Liver (tissue), 8 donors: ENCODE measurements at regions not wholly inside any gene's neighbourhood (a gene's known extent, or its start where the extent isn't known, plus 50 kb on each side); places are given as distances from the start of the nearest gene placed in this dataset.

ENCODE experiments used
- DNase-seq: peaks from one replicate; pipeline ENCODE4 v3.0.0-alpha.2; 2017; ENCODE audit warnings: low spot score
- H3K27ac ChIP-seq, 2 donors: one replicate each; pipeline ENCODE4 v1.7.0; 2013; ENCODE audit warnings: inconsistent platforms in 2 of 2, low read length in 2 of 2, control low read depth in 1 of 2, low read depth in 1 of 2, mild to moderate bottlenecking in 1 of 2
- H3K27me3 ChIP-seq, 4 donors: one replicate each; pipeline versions ENCODE4 v1.6.1 to v1.7.0; 2013; ENCODE audit warnings: low read length in 3 of 4, inconsistent platforms in 1 of 4, mild to moderate bottlenecking in 1 of 4, moderate library complexity in 1 of 4; ENCODE audit not compliant: control insufficient read depth in 4 of 4, insufficient read depth in 4 of 4
- H3K36me3 ChIP-seq, 4 donors: one replicate each; pipeline versions ENCODE4 v1.6.1 to v1.7.0; 2013; ENCODE audit warnings: low read length in 3 of 4, mild to moderate bottlenecking in 3 of 4, low read depth in 1 of 4, moderate library complexity in 1 of 4; ENCODE audit not compliant: control insufficient read depth in 4 of 4, insufficient read depth in 3 of 4
- H3K4me1 ChIP-seq, 4 donors: one replicate each; pipeline versions ENCODE4 v1.6.1 to v1.7.0; 2013; ENCODE audit warnings: low read length in 3 of 4, mild to moderate bottlenecking in 3 of 4, moderate library complexity in 1 of 4; ENCODE audit not compliant: control insufficient read depth in 4 of 4, insufficient read depth in 4 of 4
- H3K4me3 ChIP-seq, 3 donors: one replicate each; pipeline versions ENCODE4 v1.6.1 to v1.7.0; 2013; ENCODE audit warnings: low read length in 3 of 3, control low read depth in 1 of 3, low read depth in 1 of 3, mild to moderate bottlenecking in 1 of 3
- H3K9ac ChIP-seq, 2 donors: one replicate each; pipeline ENCODE4 v1.7.0; 2013; ENCODE audit warnings: low read length in 2 of 2, mild to moderate bottlenecking in 2 of 2, moderate library complexity in 2 of 2, control low read depth in 1 of 2, low read depth in 1 of 2
- H3K9me3 ChIP-seq, 4 donors: one replicate each; pipeline versions ENCODE4 v1.6.1 to v1.7.0; 2013; ENCODE audit warnings: low read length in 3 of 4; ENCODE audit not compliant: control insufficient read depth in 4 of 4
- CTCF ChIP-seq: fragments of 150-350 bp; IDR thresholded peaks from 2 replicates; pipeline ENCODE4 v1.5.1; 2017; ENCODE audit warnings: improper control_type of control experiment, low read depth, low read length; ENCODE audit not compliant: missing input control
- FOXA1 ChIP-seq: IDR thresholded peaks from 2 replicates; pipeline ENCODE4 v1.6.1; 2016; ENCODE audit warnings: antibody characterized with exemption
- FOXA2 ChIP-seq: IDR thresholded peaks from 2 replicates; pipeline ENCODE4 v1.6.1; 2016; ENCODE audit warnings: antibody characterized with exemption
- GABPA ChIP-seq, 2 donors: IDR thresholded peaks in 1 of 2; conservative IDR thresholded peaks in 1 of 2; 2 replicates each; pipeline ENCODE4 v1.6.1; 2016; ENCODE audit warnings: antibody characterized with exemption in 2 of 2, mild to moderate bottlenecking in 1 of 2, moderate library complexity in 1 of 2
- HNF4A ChIP-seq, 2 donors: conservative IDR thresholded peaks; 2 replicates each; pipeline ENCODE4 v1.6.1; 2016; ENCODE audit warnings: antibody characterized with exemption in 2 of 2, mild to moderate bottlenecking in 2 of 2
- HNF4G ChIP-seq: IDR thresholded peaks from 2 replicates; pipeline ENCODE4 v1.6.1; 2016; ENCODE audit warnings: antibody characterized with exemption
- NR2F2 ChIP-seq: IDR thresholded peaks from 2 replicates; pipeline ENCODE4 v1.6.1; 2016; ENCODE audit warnings: antibody characterized with exemption
- RAD21 ChIP-seq, 2 donors: IDR thresholded peaks; 2 replicates each; pipeline ENCODE4 v1.6.1; 2016; ENCODE audit warnings: antibody characterized with exemption in 2 of 2, mild to moderate bottlenecking in 2 of 2
- SP1 ChIP-seq: IDR thresholded peaks from 2 replicates; pipeline ENCODE4 v1.6.1; 2018; ENCODE audit warnings: antibody characterized with exemption, mild to moderate bottlenecking
- TAF1 ChIP-seq: conservative IDR thresholded peaks from 2 replicates; pipeline ENCODE4 v1.6.1; 2016; ENCODE audit warnings: antibody characterized with exemption, mild to moderate bottlenecking
- YY1 ChIP-seq: IDR thresholded peaks from 2 replicates; pipeline ENCODE4 v1.6.1; 2016; ENCODE audit warnings: antibody characterized with exemption, mild to moderate bottlenecking
- WGBS: extraction: QIAGEN DNeasy Blood & Tissue Kit; methylation state at CpG from one replicate; pipeline ENCODE4 v1.1.7; 2013; 5-methylcytosine and 5-hydroxymethylcytosine counted together
- TF ChIP-seq, protein P1 (sequence below): IDR thresholded peaks from 2 replicates; pipeline ENCODE4 v1.6.1; 2016; ENCODE audit warnings: antibody characterized with exemption
- TF ChIP-seq, protein P2 (sequence below): IDR thresholded peaks from 2 replicates; pipeline ENCODE4 v1.6.1; 2016; ENCODE audit warnings: antibody characterized with exemption
- TF ChIP-seq, protein P3 (sequence below): IDR thresholded peaks from 2 replicates; pipeline ENCODE4 v1.6.1; 2016; ENCODE audit warnings: antibody characterized with exemption, mild to moderate bottlenecking
- donor health status: healthy.
- donor health status: healthy.
- donor health status: healthy.
- donor health status: healthy.
- donor health status: healthy.

- TF ChIP-seq, protein P1, sequence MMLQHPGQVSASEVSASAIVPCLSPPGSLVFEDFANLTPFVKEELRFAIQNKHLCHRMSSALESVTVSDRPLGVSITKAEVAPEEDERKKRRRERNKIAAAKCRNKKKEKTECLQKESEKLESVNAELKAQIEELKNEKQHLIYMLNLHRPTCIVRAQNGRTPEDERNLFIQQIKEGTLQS: no peak
- no peak for TF ChIP-seq SP1
Measured at GRCh38 chr1:73862355-73862754, 335.6 kb downstream of the LRRIQ3 start (continued).

GRCh38 chr1:73860421-73860950, 337.5 kb downstream of the LRRIQ3 start:
- TF ChIP-seq, protein P1: no peak
- TF ChIP-seq CTCF (no peak), TAF1 (no peak)
- Histone ChIP-seq H3K9me3 (no peaks in the 10 kb centered on the region), H3K36me3 (no peaks in the 10 kb centered on the region), H3K4me3 (no peak overlapping the region), H3K9ac (no peak overlapping the region), H3K27ac (no peak overlapping the region), H3K27me3 (no peaks in the 10 kb centered on the region), H3K4me1 (no peaks in the 10 kb centered on the region)
- no peak for DNase-seq
- 23% methylated on average over 2 of the region's 2 CpGs for WGBS

DNA sequence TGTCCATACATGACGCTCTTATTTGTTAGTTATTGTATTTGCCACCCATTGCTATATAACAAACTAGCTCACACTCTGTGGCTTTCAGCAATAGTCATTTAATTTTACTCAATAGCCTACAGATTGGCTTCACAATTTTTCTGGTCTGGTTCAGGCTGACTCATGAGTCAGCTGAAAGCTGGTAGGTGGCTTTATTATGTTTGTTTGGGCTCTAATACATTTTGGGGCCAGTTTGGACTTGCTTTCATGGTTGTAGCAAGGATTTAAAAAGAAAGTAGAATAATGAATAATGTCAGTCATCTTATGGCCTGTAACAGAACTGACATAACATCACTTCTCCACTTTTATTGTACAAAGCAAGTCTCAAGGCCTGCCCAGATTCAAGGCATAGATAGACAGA, 338.7 kb downstream of the LRRIQ3 start:
- no peak for TF ChIP-seq HNF4G
- no peak for TF ChIP-seq RAD21 (IDR thresholded peaks at IDR 0.05)
- TF ChIP-seq, protein P2, sequence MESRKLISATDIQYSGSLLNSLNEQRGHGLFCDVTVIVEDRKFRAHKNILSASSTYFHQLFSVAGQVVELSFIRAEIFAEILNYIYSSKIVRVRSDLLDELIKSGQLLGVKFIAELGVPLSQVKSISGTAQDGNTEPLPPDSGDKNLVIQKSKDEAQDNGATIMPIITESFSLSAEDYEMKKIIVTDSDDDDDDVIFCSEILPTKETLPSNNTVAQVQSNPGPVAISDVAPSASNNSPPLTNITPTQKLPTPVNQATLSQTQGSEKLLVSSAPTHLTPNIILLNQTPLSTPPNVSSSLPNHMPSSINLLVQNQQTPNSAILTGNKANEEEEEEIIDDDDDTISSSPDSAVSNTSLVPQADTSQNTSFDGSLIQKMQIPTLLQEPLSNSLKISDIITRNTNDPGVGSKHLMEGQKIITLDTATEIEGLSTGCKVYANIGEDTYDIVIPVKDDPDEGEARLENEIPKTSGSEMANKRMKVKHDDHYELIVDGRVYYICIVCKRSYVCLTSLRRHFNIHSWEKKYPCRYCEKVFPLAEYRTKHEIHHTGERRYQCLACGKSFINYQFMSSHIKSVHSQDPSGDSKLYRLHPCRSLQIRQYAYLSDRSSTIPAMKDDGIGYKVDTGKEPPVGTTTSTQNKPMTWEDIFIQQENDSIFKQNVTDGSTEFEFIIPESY: no peak
- TF ChIP-seq, protein P3, sequence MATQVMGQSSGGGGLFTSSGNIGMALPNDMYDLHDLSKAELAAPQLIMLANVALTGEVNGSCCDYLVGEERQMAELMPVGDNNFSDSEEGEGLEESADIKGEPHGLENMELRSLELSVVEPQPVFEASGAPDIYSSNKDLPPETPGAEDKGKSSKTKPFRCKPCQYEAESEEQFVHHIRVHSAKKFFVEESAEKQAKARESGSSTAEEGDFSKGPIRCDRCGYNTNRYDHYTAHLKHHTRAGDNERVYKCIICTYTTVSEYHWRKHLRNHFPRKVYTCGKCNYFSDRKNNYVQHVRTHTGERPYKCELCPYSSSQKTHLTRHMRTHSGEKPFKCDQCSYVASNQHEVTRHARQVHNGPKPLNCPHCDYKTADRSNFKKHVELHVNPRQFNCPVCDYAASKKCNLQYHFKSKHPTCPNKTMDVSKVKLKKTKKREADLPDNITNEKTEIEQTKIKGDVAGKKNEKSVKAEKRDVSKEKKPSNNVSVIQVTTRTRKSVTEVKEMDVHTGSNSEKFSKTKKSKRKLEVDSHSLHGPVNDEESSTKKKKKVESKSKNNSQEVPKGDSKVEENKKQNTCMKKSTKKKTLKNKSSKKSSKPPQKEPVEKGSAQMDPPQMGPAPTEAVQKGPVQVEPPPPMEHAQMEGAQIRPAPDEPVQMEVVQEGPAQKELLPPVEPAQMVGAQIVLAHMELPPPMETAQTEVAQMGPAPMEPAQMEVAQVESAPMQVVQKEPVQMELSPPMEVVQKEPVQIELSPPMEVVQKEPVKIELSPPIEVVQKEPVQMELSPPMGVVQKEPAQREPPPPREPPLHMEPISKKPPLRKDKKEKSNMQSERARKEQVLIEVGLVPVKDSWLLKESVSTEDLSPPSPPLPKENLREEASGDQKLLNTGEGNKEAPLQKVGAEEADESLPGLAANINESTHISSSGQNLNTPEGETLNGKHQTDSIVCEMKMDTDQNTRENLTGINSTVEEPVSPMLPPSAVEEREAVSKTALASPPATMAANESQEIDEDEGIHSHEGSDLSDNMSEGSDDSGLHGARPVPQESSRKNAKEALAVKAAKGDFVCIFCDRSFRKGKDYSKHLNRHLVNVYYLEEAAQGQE: no peak
- TF ChIP-seq CTCF: no peak
- TF ChIP-seq GABPA (IDR thresholded peaks at IDR 0.05 in 1 of 2, conservative IDR thresholded peaks at IDR 0.05 in 1 of 2): no peak
- TF ChIP-seq FOXA1: no peak
- TF ChIP-seq YY1: no peak
- TF ChIP-seq NR2F2: no peak
- TF ChIP-seq TAF1: no peak
- TF ChIP-seq SP1: no peak
- no peak for TF ChIP-seq FOXA2
- no peak for TF ChIP-seq HNF4A (conservative IDR thresholded peaks at IDR 0.05)
- Histone ChIP-seq H3K27me3 (no peaks in the 10 kb centered on the region), H3K4me1 (no peaks in the 10 kb centered on the region), H3K27ac (no peak overlapping the region), H3K4me3 (no peak overlapping the region), H3K9ac (no peak overlapping the region), H3K36me3 (no peaks in the 10 kb centered on the region), H3K9me3 (no peaks in the 10 kb centered on the region)
- no peak for DNase-seq
- WGBS: 77% methylated on average over 1 of the region's 1 CpG
